GM23338 (cell line): ENCODE measurements at regions not wholly inside any gene's neighbourhood (a gene's known extent, or its start where the extent isn't known, plus 50 kb on each side); places are given as distances from the start of the nearest gene placed in this dataset.

Source experiments
- ATAC-seq: fragments of 200-7000 bp; cut with Tn5 transposase; 3 replicates; pipeline ENCODE4 v1.9.1; 2020
- DNase-seq: peaks from one replicate; pipeline ENCODE4 v3.0.0-alpha.2; 2015; ENCODE audit warnings: low spot score
- H2AFZ ChIP-seq: fragments of 200-600 bp; sonication (generic); 2 replicates; pipeline ENCODE4 v1.8.0; 2016; ENCODE audit warnings: antibody characterized with exemption, mild to moderate bottlenecking, moderate library complexity
- H3F3A ChIP-seq: fragments of 200-600 bp; sonication (generic); replicated peaks from 2 replicates; pipeline ENCODE4 v1.8.0; 2017; ENCODE audit warnings: antibody characterized with exemption, mixed run types, low read depth
- H3K27ac ChIP-seq: fragments of 200-600 bp; sonication (generic); 2 replicates; pipeline ENCODE4 v1.6.1; 2016; ENCODE audit warnings: low read depth
- H3K27me3 ChIP-seq: fragments of 200-600 bp; sonication (generic); 2 replicates; pipeline ENCODE4 v1.8.0; 2016; ENCODE audit warnings: mild to moderate bottlenecking, mixed run types, moderate library complexity; ENCODE audit not compliant: insufficient read depth
- H3K36me3 ChIP-seq: fragments of 200-600 bp; sonication (generic); 2 replicates; pipeline ENCODE4 v1.8.0; 2016; ENCODE audit warnings: mild to moderate bottlenecking; ENCODE audit not compliant: insufficient read depth
- H3K4me1 ChIP-seq: fragments of 200-600 bp; sonication (generic); 2 replicates; pipeline ENCODE4 v1.8.0; 2016; ENCODE audit warnings: mild to moderate bottlenecking, moderate library complexity; ENCODE audit not compliant: insufficient read depth
- H3K4me2 ChIP-seq: fragments of 200-600 bp; sonication (generic); 2 replicates; pipeline ENCODE4 v1.7.1; 2017; ENCODE audit warnings: mixed run types
- H3K4me3 ChIP-seq: fragments of 200-600 bp; sonication (generic); 2 replicates; pipeline ENCODE4 v1.6.1; 2016; ENCODE audit warnings: mixed run types
- H3K79me2 ChIP-seq: fragments of 200-600 bp; sonication (generic); replicated peaks from 2 replicates; pipeline ENCODE4 v1.8.0; 2017; ENCODE audit warnings: mild to moderate bottlenecking; ENCODE audit not compliant: insufficient read depth
- H3K9me2 ChIP-seq: fragments of 200-600 bp; sonication (generic); 2 replicates; pipeline ENCODE4 v1.8.0; 2017; ENCODE audit not compliant: insufficient read depth
- H4K20me1 ChIP-seq: fragments of 200-600 bp; sonication (generic); replicated peaks from 2 replicates; pipeline ENCODE4 v1.8.0; 2017; ENCODE audit warnings: mild to moderate bottlenecking; ENCODE audit not compliant: insufficient read depth
- H3K27ac Mint-ChIP-seq: 2 replicates; pipeline ENCODE4 v1.8.0; 2020; ENCODE audit warnings: inconsistent platforms, mild to moderate bottlenecking, moderate library complexity, mixed read lengths
- H3K27me3 Mint-ChIP-seq: 3 replicates; pipeline ENCODE4 v1.8.0; 2022; ENCODE audit warnings: low read depth, mild to moderate bottlenecking, moderate library complexity, mixed read lengths, inconsistent platforms; ENCODE audit not compliant: insufficient read depth, poor library complexity
- H3K36me3 Mint-ChIP-seq: 3 replicates; pipeline ENCODE4 v1.8.0; 2021; ENCODE audit warnings: low read depth, mild to moderate bottlenecking, inconsistent platforms, moderate library complexity, mixed read lengths
- H3K4me1 Mint-ChIP-seq: 3 replicates; pipeline ENCODE4 v1.8.0; 2020; ENCODE audit warnings: mild to moderate bottlenecking, inconsistent platforms, mixed read lengths
- H3K4me3 Mint-ChIP-seq: 3 replicates; pipeline ENCODE4 v1.8.0; 2021; ENCODE audit warnings: moderate library complexity, mild to moderate bottlenecking, inconsistent platforms, mixed read lengths
- H3K9me3 Mint-ChIP-seq: 3 replicates; pipeline ENCODE4 v1.8.0; 2020; ENCODE audit warnings: moderate library complexity, mild to moderate bottlenecking, inconsistent platforms, mixed read lengths
- CREB1 ChIP-seq: fragments of 250-450 bp; sonication (Bioruptor Pico); IDR thresholded peaks from 2 replicates; pipeline ENCODE4 v1.5.0; 2020; ENCODE audit warnings: low read depth, mild to moderate bottlenecking, moderate library complexity
- EZH2 ChIP-seq: fragments of 200-600 bp; sonication (generic); IDR thresholded peaks from one replicate; pipeline ENCODE4 v1.8.0; 2017; ENCODE audit warnings: antibody characterized with exemption, mild to moderate bottlenecking, low read depth; ENCODE audit not compliant: unreplicated experiment
- EZH2phosphoT487 ChIP-seq: fragments of 200-600 bp; sonication (generic); IDR thresholded peaks from one replicate; pipeline ENCODE4 v1.8.1; 2018; ENCODE audit warnings: antibody characterized with exemption; ENCODE audit not compliant: unreplicated experiment
- JUNB ChIP-seq: IDR thresholded peaks from one replicate; pipeline ENCODE4 v1.6.1; 2016; ENCODE audit warnings: antibody characterized with exemption; ENCODE audit not compliant: unreplicated experiment
- POLR2AphosphoS5 ChIP-seq: IDR thresholded peaks from 2 replicates; pipeline ENCODE4 v1.6.1; 2016; ENCODE audit warnings: antibody characterized with exemption, low read depth
- STAT1 ChIP-seq: IDR thresholded peaks from one replicate; pipeline ENCODE4 v1.6.1; 2016; ENCODE audit warnings: antibody characterized with exemption; ENCODE audit not compliant: unreplicated experiment
- ZNF114 ChIP-seq: fragments of 250-450 bp; sonication (Bioruptor Pico); IDR thresholded peaks from 2 replicates; pipeline ENCODE4 v1.5.0; 2020; ENCODE audit warnings: mild to moderate bottlenecking, moderate library complexity
- ZNF331 ChIP-seq: fragments of 250-450 bp; sonication (Bioruptor Pico); IDR thresholded peaks from 2 replicates; pipeline ENCODE4 v1.5.0; 2020; ENCODE audit warnings: low read depth, mild to moderate bottlenecking, moderate library complexity
- TF ChIP-seq, protein P1 (sequence below): IDR thresholded peaks from one replicate; pipeline ENCODE4 v1.6.1; 2018; ENCODE audit warnings: antibody characterized with exemption; ENCODE audit not compliant: unreplicated experiment
- TF ChIP-seq, protein P2 (sequence below): IDR thresholded peaks from 2 replicates; pipeline ENCODE4 v1.6.1; 2016; ENCODE audit warnings: antibody characterized with exemption

DNA sequence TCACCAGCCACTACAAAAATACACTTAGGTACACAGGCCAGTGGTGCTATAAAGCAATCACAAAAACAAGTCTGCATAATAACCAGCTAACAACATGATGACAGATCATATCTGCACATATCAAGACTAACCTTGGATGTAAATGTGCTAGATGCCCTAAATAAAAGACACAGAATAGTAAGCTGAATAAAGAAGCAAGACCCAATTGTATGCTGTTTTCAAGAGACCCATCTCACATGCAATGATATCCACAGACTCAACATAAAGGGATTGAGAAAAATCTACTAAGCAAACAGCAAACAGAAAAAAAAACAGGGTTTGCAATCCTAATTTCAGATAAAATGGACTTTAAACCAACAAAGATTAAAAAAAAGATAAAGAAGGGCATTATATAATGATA, 505.4 kb upstream of the FZD8 start (continued):
- TF ChIP-seq, protein P1, sequence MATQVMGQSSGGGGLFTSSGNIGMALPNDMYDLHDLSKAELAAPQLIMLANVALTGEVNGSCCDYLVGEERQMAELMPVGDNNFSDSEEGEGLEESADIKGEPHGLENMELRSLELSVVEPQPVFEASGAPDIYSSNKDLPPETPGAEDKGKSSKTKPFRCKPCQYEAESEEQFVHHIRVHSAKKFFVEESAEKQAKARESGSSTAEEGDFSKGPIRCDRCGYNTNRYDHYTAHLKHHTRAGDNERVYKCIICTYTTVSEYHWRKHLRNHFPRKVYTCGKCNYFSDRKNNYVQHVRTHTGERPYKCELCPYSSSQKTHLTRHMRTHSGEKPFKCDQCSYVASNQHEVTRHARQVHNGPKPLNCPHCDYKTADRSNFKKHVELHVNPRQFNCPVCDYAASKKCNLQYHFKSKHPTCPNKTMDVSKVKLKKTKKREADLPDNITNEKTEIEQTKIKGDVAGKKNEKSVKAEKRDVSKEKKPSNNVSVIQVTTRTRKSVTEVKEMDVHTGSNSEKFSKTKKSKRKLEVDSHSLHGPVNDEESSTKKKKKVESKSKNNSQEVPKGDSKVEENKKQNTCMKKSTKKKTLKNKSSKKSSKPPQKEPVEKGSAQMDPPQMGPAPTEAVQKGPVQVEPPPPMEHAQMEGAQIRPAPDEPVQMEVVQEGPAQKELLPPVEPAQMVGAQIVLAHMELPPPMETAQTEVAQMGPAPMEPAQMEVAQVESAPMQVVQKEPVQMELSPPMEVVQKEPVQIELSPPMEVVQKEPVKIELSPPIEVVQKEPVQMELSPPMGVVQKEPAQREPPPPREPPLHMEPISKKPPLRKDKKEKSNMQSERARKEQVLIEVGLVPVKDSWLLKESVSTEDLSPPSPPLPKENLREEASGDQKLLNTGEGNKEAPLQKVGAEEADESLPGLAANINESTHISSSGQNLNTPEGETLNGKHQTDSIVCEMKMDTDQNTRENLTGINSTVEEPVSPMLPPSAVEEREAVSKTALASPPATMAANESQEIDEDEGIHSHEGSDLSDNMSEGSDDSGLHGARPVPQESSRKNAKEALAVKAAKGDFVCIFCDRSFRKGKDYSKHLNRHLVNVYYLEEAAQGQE: no peak
- TF ChIP-seq EZH2phosphoT487: no peak
- no peak for TF ChIP-seq ZNF114 (CRISPR knock-in tag)
- TF ChIP-seq JUNB: no peak
- TF ChIP-seq POLR2AphosphoS5: no peak
- TF ChIP-seq, protein P2, sequence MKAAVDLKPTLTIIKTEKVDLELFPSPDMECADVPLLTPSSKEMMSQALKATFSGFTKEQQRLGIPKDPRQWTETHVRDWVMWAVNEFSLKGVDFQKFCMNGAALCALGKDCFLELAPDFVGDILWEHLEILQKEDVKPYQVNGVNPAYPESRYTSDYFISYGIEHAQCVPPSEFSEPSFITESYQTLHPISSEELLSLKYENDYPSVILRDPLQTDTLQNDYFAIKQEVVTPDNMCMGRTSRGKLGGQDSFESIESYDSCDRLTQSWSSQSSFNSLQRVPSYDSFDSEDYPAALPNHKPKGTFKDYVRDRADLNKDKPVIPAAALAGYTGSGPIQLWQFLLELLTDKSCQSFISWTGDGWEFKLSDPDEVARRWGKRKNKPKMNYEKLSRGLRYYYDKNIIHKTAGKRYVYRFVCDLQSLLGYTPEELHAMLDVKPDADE: no peak

DNA sequence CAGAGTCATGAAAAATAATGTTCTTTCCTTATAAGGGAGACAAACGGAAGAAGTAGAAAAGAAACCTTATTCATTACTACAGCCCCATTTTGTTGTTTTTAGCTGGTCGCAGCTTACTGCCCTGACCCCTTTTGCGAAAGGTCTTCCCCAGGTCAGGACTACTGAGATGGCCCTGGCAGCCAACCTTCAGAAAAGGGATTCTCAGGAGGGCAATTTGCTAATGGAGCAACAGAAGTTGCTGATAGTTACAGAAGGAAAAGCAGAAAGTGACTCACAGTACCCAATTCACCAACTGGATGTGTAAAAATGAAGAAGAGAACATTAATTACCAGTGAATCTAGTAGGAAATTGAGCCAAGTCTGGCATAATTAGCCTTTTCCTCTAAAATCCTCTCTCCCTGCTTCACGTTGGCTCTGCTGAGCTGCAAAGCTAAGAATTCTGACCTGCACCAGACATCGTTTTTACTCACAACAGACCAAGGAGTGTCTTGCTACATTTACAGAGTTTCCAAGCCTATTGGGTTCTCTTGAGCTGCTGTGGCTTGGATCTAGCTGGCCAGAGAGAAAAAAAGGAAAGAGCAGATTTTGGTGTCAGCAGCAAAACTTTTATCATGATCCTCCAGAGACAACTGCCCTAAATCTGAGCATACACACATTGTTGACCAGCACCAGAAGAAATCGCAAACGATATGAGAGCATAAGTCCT, 499.9 kb upstream of the FZD8 start:
- Histone ChIP-seq H3K9me2 (no peaks in the 10 kb centered on the region), H3K4me2 (no peak overlapping the region), H3K27ac (no peak overlapping the region), H4K20me1 (no peaks in the 10 kb centered on the region), H3K27me3 (no peaks in the 10 kb centered on the region), H3F3A (no peaks in the 10 kb centered on the region), H2AFZ (peak overlapping the region; percentile 67), H3K79me2 (no peaks in the 10 kb centered on the region), H3K36me3 (no peaks in the 10 kb centered on the region), H3K4me1 (no peaks in the 10 kb centered on the region; the same call in 1 of the 2 replicates), H3K4me3 (no peak overlapping the region)
- no peak for DNase-seq
- ATAC-seq: no peak
- Mint-ChIP-seq H3K4me3 (no peak overlapping the region), H3K4me1 (peaks cover 10% of the 10 kb centered on the region; the same call in 2 of the 3 replicates), H3K36me3 (no peaks in the 10 kb centered on the region; the same call in 2 of the 3 replicates), H3K27me3 (no peaks in the 10 kb centered on the region), H3K9me3 (peaks cover 1% of the 10 kb centered on the region; the same call in 2 of the 3 replicates), H3K27ac (no peak overlapping the region)
- no peak for TF ChIP-seq JUNB

DNA sequence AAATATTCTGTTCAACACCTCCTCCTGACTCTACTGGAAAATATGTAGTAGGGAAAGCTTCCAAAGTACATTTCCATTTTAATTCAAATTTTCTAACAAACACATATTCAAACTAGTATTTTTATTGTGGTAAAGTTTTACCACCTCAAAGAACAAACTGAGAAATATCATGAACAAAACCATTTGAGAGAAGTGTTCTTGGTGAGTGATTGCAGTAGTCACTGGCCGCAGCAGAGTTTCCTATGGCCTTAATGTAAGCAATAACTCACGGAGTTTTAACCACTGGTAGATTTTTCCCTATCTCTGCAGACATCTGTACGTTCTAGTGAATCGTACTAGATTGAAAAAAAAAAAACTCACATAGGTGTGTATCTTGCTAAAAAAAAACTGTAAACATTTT, 487.0 kb upstream of the FZD8 start:
- H3K4me1 ChIP-seq: no peaks in the 10 kb centered on the region
- H4K20me1 ChIP-seq: no peaks in the 10 kb centered on the region
- no peaks in the 10 kb centered on the region for H3K79me2 ChIP-seq
- no peak overlapping the region for H3K27ac ChIP-seq
- DNase-seq: no peak
- no peaks in the 10 kb centered on the region for H3F3A ChIP-seq
- H3K27me3 ChIP-seq: no peaks in the 10 kb centered on the region
- Mint-ChIP-seq H3K4me1 (no peaks in the 10 kb centered on the region), H3K27ac (no peak overlapping the region), H3K4me3 (no peak overlapping the region), H3K27me3 (no peaks in the 10 kb centered on the region), H3K9me3 (no peaks in the 10 kb centered on the region), H3K36me3 (no peaks in the 10 kb centered on the region)
- H3K4me3 ChIP-seq: no peak overlapping the region
- no peak overlapping the region for H2AFZ ChIP-seq
- no peaks in the 10 kb centered on the region for H3K9me2 ChIP-seq
- H3K4me2 ChIP-seq: no peak overlapping the region
- ATAC-seq: no peak
- H3K36me3 ChIP-seq: no peaks in the 10 kb centered on the region; the same call in 1 of the 2 replicates
- TF ChIP-seq, protein P1: no peak
- TF ChIP-seq STAT1: no peak
- TF ChIP-seq POLR2AphosphoS5: no peak
- no peak for TF ChIP-seq CREB1 (CRISPR knock-in tag)
- TF ChIP-seq, protein P2: no peak
- TF ChIP-seq ZNF331 (CRISPR knock-in tag): no peak
- no peak for TF ChIP-seq EZH2
- no peak for TF ChIP-seq EZH2phosphoT487
- no peak for TF ChIP-seq JUNB
